Activated CD4-positive, alpha-beta T cell treated with anti-CD3 and anti-CD28 coated beads, Interleukin-2, amount 50 U/mL, for 16 hours (primary cell): ENCODE measurements at regions not wholly inside any gene's neighbourhood (a gene's known extent, or its start where the extent isn't known, plus 50 kb on each side); places are given as distances from the start of the nearest gene placed in this dataset.
A peak's percentile ranks its signal among the peaks of the same experiment; 100 is the strongest.
"Not testable (repeated sequence)": the region's sequence is repeated elsewhere in the genome, so short reads cannot be mapped to it uniquely, and the experiment has no call there.

Experiments used
- DNase-seq: peaks from one replicate; pipeline ENCODE4 v3.0.0-alpha.2; 2020

- peak; percentile 26 for DNase-seq
These were observed 141.5 kb downstream of the GABRG2 start for GRCh38 chr5:162209005-162209605.

- no peak for DNase-seq
These were observed 147.0 kb downstream of the GABRG2 start for GRCh38 chr5:162214551-162214950.

- DNase-seq: no peak
These were observed 149.5 kb downstream of the GABRG2 start for GRCh38 chr5:162217037-162217436.

GRCh38 chr5:162221910-162222309 lies 154.3 kb downstream of the GABRG2 start:
- no peak for DNase-seq

- no peak for DNase-seq
These were observed 159.5 kb downstream of the GABRG2 start for GRCh38 chr5:162227075-162227474.

GRCh38 chr5:162230348-162230747 lies 162.8 kb downstream of the GABRG2 start:
- no peak for DNase-seq

GRCh38 chr5:162231522-162231921 lies 163.9 kb downstream of the GABRG2 start:
- DNase-seq: no peak

GRCh38 chr5:162240734-162241133 lies 173.2 kb downstream of the GABRG2 start:
- DNase-seq: no peak

GRCh38 chr5:162242416-162242815 lies 174.8 kb downstream of the GABRG2 start:
- no peak for DNase-seq

GRCh38 chr5:162243651-162244050 lies 176.1 kb downstream of the GABRG2 start:
- DNase-seq: no peak

- DNase-seq: no peak
These were observed 180.6 kb downstream of the GABRG2 start for GRCh38 chr5:162248107-162248713.

GRCh38 chr5:162256711-162257110 lies 189.1 kb downstream of the GABRG2 start:
- no peak for DNase-seq

GRCh38 chr5:162268694-162269481 lies 201.3 kb downstream of the GABRG2 start:
- no peak for DNase-seq

GRCh38 chr5:162272417-162272816 lies 204.8 kb downstream of the GABRG2 start:
- DNase-seq: no peak

- no peak for DNase-seq
These were observed 207.1 kb downstream of the GABRG2 start for GRCh38 chr5:162274679-162275078.

GRCh38 chr5:162275387-162275786 lies 207.8 kb downstream of the GABRG2 start:
- DNase-seq: not testable (repeated sequence)

- no peak for DNase-seq
These were observed 214.6 kb downstream of the GABRG2 start for GRCh38 chr5:162282191-162282590.

GRCh38 chr5:162283609-162284008 lies 216.0 kb downstream of the GABRG2 start:
- DNase-seq: no peak

- no peak for DNase-seq
These were observed 221.2 kb downstream of the GABRG2 start for GRCh38 chr5:162288647-162289296.

GRCh38 chr5:162289489-162289888 lies 221.9 kb downstream of the GABRG2 start:
- no peak for DNase-seq

- DNase-seq: no peak
These were observed 232.2 kb downstream of the GABRG2 start for GRCh38 chr5:162299793-162300192.

GRCh38 chr5:162301356-162301755 lies 233.8 kb downstream of the GABRG2 start:
- no peak for DNase-seq

- no peak for DNase-seq
These were observed 255.9 kb downstream of the GABRG2 start for GRCh38 chr5:162323466-162323865.

GRCh38 chr5:162324328-162324727 lies 256.8 kb downstream of the GABRG2 start:
- no peak for DNase-seq
